Thyroid gland (tissue), 4 donors: ENCODE measurements at regions not wholly inside any gene's neighbourhood (a gene's known extent, or its start where the extent isn't known, plus 50 kb on each side); places are given as distances from the start of the nearest gene placed in this dataset.

Experiments used
- DNase-seq, 2 donors: peaks; one replicate each; pipeline ENCODE4 v3.0.0-alpha.2; 2019
- H3K27ac ChIP-seq, 3 donors: fragments of 200-600 bp; sonication (generic); 1 replicate in 2 of 3; 2 replicates in 1 of 3; pipeline ENCODE4 v1.5.1; 2016 to 2019; ENCODE audit warnings: mild to moderate bottlenecking in 1 of 3, moderate library complexity in 1 of 3
- H3K27me3 ChIP-seq: fragments of 200-600 bp; sonication (generic); one replicate; pipeline ENCODE4 v1.5.1; 2019
- H3K36me3 ChIP-seq, 2 donors: fragments of 200-600 bp; sonication (generic); one replicate each; pipeline ENCODE4 v1.5.1; 2016 to 2019
- H3K4me1 ChIP-seq, 2 donors: fragments of 200-600 bp; sonication (generic); one replicate each; pipeline ENCODE4 v1.5.1; 2017 to 2019
- H3K4me3 ChIP-seq, 3 donors: fragments of 200-600 bp; sonication (generic); replicated peaks in 1 of 3; 1 replicate in 2 of 3; 2 replicates in 1 of 3; pipeline ENCODE4 v1.5.1; 2016; ENCODE audit warnings: mild to moderate bottlenecking in 1 of 3
- H3K9me3 ChIP-seq: fragments of 200-600 bp; sonication (generic); one replicate; pipeline ENCODE4 v1.5.1; 2017
- POLR2A ChIP-seq, 2 donors: fragments of 450-650 bp; IDR thresholded peaks; one replicate each; pipeline ENCODE4 v1.6.1; 2017; ENCODE audit warnings: antibody characterized with exemption in 2 of 2, mild to moderate bottlenecking in 2 of 2, moderate library complexity in 1 of 2
- whole genome bisulfite sequencing, 2 donors: methylation state at CpG; one replicate each; pipeline ENCODE4 v1.1.5; 2017; 5-methylcytosine and 5-hydroxymethylcytosine counted together
- intact Hi-C: fragments of 100-400 bp; cut with DNase I; formaldehyde crosslinking; loops from one replicate; pipeline ENCODE4 v1.15.1; 2023
- TF ChIP-seq, protein P1 (sequence below), 6 experiments: fragments of 200-600 bp in 3 of 6; fragments of 450-650 bp in 3 of 6; sonication (generic) in 3 of 6; IDR thresholded peaks; one replicate each; pipeline ENCODE4 v1.5.1; 2016 to 2019; ENCODE audit warnings: antibody characterized with exemption in 6 of 6, mild to moderate bottlenecking in 2 of 6, inconsistent platforms in 1 of 6, moderate library complexity in 1 of 6

DNA sequence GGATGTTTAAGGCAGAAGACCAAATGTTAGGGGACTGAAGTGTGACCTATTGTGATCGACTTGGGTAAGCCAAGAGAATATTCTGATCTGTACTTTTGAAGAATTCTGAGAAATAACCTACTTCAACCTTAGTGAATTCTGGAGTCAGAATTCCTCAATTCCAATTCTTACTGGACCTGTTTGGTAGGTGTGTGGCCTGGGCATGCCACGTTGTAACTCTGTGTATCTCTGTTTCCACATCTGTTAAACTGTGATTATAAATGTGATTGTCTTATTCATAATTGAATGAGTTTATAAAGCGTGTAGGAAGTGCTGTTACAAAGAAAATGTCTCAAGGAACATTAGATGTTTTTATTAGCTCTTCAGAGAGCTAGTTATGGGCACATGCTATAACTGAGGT is 64.5 kb downstream of the TUSC1 start:
- Histone ChIP-seq H3K27ac (no peak overlapping the region), H3K27me3 (no peaks in the 10 kb centered on the region), H3K4me1 (no peaks in the 10 kb centered on the region), H3K4me3 (no peak overlapping the region), H3K36me3 (no peaks in the 10 kb centered on the region), H3K9me3 (no peaks in the 10 kb centered on the region)
- intact Hi-C loops: no loop called here
- no peak for TF ChIP-seq POLR2A (IDR thresholded peaks at IDR 0.05)
- TF ChIP-seq, protein P1, sequence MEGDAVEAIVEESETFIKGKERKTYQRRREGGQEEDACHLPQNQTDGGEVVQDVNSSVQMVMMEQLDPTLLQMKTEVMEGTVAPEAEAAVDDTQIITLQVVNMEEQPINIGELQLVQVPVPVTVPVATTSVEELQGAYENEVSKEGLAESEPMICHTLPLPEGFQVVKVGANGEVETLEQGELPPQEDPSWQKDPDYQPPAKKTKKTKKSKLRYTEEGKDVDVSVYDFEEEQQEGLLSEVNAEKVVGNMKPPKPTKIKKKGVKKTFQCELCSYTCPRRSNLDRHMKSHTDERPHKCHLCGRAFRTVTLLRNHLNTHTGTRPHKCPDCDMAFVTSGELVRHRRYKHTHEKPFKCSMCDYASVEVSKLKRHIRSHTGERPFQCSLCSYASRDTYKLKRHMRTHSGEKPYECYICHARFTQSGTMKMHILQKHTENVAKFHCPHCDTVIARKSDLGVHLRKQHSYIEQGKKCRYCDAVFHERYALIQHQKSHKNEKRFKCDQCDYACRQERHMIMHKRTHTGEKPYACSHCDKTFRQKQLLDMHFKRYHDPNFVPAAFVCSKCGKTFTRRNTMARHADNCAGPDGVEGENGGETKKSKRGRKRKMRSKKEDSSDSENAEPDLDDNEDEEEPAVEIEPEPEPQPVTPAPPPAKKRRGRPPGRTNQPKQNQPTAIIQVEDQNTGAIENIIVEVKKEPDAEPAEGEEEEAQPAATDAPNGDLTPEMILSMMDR (IDR thresholded peaks at IDR 0.05): no peak
- WGBS, 2 donors: 62 to 69% methylated on average over 3 of the region's 3 CpGs
- no peak for DNase-seq

DNA sequence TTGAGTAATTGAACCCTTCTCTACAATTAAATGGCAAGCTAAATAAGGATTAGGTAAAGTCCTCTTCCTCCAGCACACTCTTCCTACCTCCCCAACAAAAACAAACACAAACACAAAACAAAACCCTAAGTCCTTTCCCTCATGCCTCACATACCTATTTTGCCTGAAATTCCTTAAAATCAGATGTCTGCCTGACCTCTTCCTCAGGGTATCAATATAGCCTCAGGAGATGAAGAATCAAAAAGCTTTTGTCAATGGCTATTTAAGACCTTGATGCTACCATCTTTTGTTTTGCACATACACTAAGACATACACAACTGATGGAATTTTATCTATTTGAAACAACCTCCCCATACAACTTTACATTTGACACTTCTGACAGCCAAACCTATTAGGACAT is 75.1 kb downstream of the TUSC1 start:
- TF ChIP-seq, protein P1 (IDR thresholded peaks at IDR 0.05): no peak
- no peak for TF ChIP-seq POLR2A (IDR thresholded peaks at IDR 0.05)
- Histone ChIP-seq H3K9me3 (no peaks in the 10 kb centered on the region), H3K4me1 (no peaks in the 10 kb centered on the region), H3K36me3 (no peaks in the 10 kb centered on the region), H3K27me3 (no peaks in the 10 kb centered on the region), H3K27ac (no peak overlapping the region), H3K4me3 (no peak overlapping the region)
- intact Hi-C loops: no loop called here
- DNase-seq: no peak

- DNase-seq: no peak
- no peaks in the 10 kb centered on the region for H3K27me3 ChIP-seq
- intact Hi-C loops: no loop called here
- no peak overlapping the region for H3K4me3 ChIP-seq
- H3K27ac ChIP-seq: no peak overlapping the region
- H3K9me3 ChIP-seq: no peaks in the 10 kb centered on the region
- no peaks in the 10 kb centered on the region for H3K4me1 ChIP-seq
- 67% methylated on average over 6 of the region's 6 CpGs for WGBS, 2 donors
- no peaks in the 10 kb centered on the region for H3K36me3 ChIP-seq
- TF ChIP-seq POLR2A (IDR thresholded peaks at IDR 0.05): no peak
- TF ChIP-seq, protein P1 (IDR thresholded peaks at IDR 0.05): no peak
These were observed 75.7 kb downstream of the TUSC1 start for GRCh38 chr9:25602400-25603044.

DNA sequence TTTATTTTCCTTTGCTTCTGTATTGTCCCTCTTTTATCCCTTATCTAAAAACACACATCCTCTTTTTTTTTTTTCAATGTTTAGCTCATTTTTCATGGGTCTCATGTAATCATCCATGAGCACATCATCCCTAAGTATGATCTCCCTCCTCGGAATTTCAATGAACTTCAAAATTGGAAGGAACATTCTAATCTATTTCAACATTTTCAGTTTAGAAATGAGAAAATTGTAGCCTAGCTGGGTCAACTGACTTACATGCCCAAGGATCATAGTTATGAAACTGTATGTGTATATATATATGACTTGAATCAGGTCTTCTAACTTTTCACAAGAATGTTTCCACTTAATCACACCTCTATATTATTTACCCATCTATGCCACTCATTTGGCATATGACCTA is 77.7 kb downstream of the TUSC1 start:
- Histone ChIP-seq H3K36me3 (no peaks in the 10 kb centered on the region), H3K27me3 (no peaks in the 10 kb centered on the region), H3K9me3 (no peaks in the 10 kb centered on the region), H3K27ac (no peak overlapping the region), H3K4me1 (no peaks in the 10 kb centered on the region), H3K4me3 (no peak overlapping the region)
- DNase-seq: no peak
- WGBS, 2 donors: 95 to 96% methylated on average over 1 of the region's 1 CpG
- TF ChIP-seq, protein P1 (IDR thresholded peaks at IDR 0.05): no peak
- no peak for TF ChIP-seq POLR2A (IDR thresholded peaks at IDR 0.05)
- intact Hi-C loops: no loop called here

- no peak overlapping the region for H3K27ac ChIP-seq
- H3K27me3 ChIP-seq: no peaks in the 10 kb centered on the region
- no peaks in the 10 kb centered on the region for H3K4me1 ChIP-seq
- no peak overlapping the region for H3K4me3 ChIP-seq
- intact Hi-C loops: no loop called here
- no peaks in the 10 kb centered on the region for H3K9me3 ChIP-seq
- no peak for DNase-seq
- H3K36me3 ChIP-seq: no peaks in the 10 kb centered on the region
- TF ChIP-seq, protein P1 (IDR thresholded peaks at IDR 0.05): no peak
- no peak for TF ChIP-seq POLR2A (IDR thresholded peaks at IDR 0.05)
- 65 to 70% methylated on average over 2 of the region's 2 CpGs for WGBS, 2 donors
These were observed 93.6 kb downstream of the TUSC1 start for GRCh38 chr9:25584611-25585010.
